Loucy (cell line): ENCODE measurements at regions not wholly inside any gene's neighbourhood (a gene's known extent, or its start where the extent isn't known, plus 50 kb on each side); places are given as distances from the start of the nearest gene placed in this dataset.

Source experiments
- H2AFZ ChIP-seq: fragments of 200-600 bp; sonication (generic); 2 replicates; pipeline ENCODE4 v1.6.0; 2016; ENCODE audit warnings: antibody characterized with exemption, mild to moderate bottlenecking, low read length, moderate library complexity
- H3F3A ChIP-seq: fragments of 200-600 bp; 2 replicates; pipeline ENCODE4 v1.6.0; 2016; ENCODE audit warnings: antibody characterized with exemption, low read depth, mild to moderate bottlenecking
- H3K27me3 ChIP-seq: fragments of 200-600 bp; sonication (generic); 2 replicates; pipeline ENCODE4 v1.6.1; 2014; ENCODE audit warnings: low read length, mild to moderate bottlenecking; ENCODE audit not compliant: insufficient read depth, poor library complexity, severe bottlenecking
- H3K36me3 ChIP-seq: fragments of 200-600 bp; sonication (generic); 2 replicates; pipeline ENCODE4 v1.6.1; 2016; ENCODE audit warnings: low read length; ENCODE audit not compliant: insufficient read depth
- H3K4me1 ChIP-seq: fragments of 200-600 bp; sonication (generic); 2 replicates; pipeline ENCODE4 v1.5.1; 2014; ENCODE audit warnings: low read length, mild to moderate bottlenecking; ENCODE audit not compliant: insufficient read depth, poor library complexity, severe bottlenecking
- H3K4me2 ChIP-seq: fragments of 200-600 bp; sonication (generic); 2 replicates; pipeline ENCODE4 v1.6.0; 2014; ENCODE audit warnings: antibody characterized with exemption, low read length, low read depth, mild to moderate bottlenecking; ENCODE audit not compliant: poor library complexity, severe bottlenecking
- H3K4me3 ChIP-seq: fragments of 200-600 bp; sonication (generic); 2 replicates; pipeline ENCODE4 v1.5.1; 2014; ENCODE audit warnings: low read length, mild to moderate bottlenecking, mixed read lengths; ENCODE audit not compliant: poor library complexity, severe bottlenecking
- H3K79me2 ChIP-seq: fragments of 200-600 bp; sonication (generic); 2 replicates; pipeline ENCODE4 v1.6.1; 2014; ENCODE audit warnings: low read length; ENCODE audit not compliant: insufficient read depth
- H3K9ac ChIP-seq: fragments of 200-600 bp; sonication (generic); 2 replicates; pipeline ENCODE4 v1.6.0; 2014; ENCODE audit warnings: mild to moderate bottlenecking, low read depth, low read length, moderate library complexity; ENCODE audit not compliant: poor library complexity, severe bottlenecking
- H3K9me2 ChIP-seq: fragments of 200-600 bp; sonication (generic); replicated peaks from 2 replicates; pipeline ENCODE4 v1.6.1; 2016; ENCODE audit warnings: low read depth, low read length, mixed read lengths
- H3K9me3 ChIP-seq: fragments of 200-600 bp; sonication (generic); 2 replicates; pipeline ENCODE4 v1.6.1; 2014; ENCODE audit warnings: mild to moderate bottlenecking, antibody characterized with exemption, low read length, low read depth; ENCODE audit not compliant: insufficient read depth
- H4K20me1 ChIP-seq: fragments of 200-600 bp; sonication (generic); 2 replicates; pipeline ENCODE4 v1.6.0; 2014; ENCODE audit warnings: antibody characterized with exemption, low read length, mild to moderate bottlenecking; ENCODE audit not compliant: insufficient read depth, poor library complexity, severe bottlenecking
- EZH2phosphoT487 ChIP-seq: fragments of 200-600 bp; IDR thresholded peaks from 2 replicates; pipeline ENCODE4 v1.6.1; 2018; ENCODE audit warnings: antibody characterized with exemption, mild to moderate bottlenecking, moderate library complexity, borderline replicate concordance
- TF ChIP-seq, protein P1 (sequence below): fragments of 200-600 bp; sonication (generic); conservative IDR thresholded peaks from 2 replicates; pipeline ENCODE4 v1.5.1; 2014; ENCODE audit warnings: mild to moderate bottlenecking, antibody characterized with exemption, low read length

DNA sequence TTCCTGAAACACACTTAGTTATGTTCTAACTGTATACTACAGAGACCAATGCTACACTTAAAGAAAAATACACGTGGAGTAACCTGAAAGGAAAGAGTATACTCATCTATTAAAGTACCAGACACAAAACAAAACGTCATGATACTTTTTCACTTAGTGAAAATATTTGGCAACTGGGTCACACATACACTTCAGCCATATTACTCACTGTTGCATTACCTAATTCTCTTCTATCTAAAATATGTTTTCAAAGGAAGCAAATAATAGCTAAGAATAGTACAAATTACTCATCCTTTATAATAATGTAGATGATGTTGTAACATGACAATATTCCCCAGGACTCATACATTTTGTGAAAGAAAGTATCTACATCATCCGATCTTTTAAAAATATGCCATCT is 76.5 kb upstream of the EPB41L3 start:
- TF ChIP-seq, protein P1, sequence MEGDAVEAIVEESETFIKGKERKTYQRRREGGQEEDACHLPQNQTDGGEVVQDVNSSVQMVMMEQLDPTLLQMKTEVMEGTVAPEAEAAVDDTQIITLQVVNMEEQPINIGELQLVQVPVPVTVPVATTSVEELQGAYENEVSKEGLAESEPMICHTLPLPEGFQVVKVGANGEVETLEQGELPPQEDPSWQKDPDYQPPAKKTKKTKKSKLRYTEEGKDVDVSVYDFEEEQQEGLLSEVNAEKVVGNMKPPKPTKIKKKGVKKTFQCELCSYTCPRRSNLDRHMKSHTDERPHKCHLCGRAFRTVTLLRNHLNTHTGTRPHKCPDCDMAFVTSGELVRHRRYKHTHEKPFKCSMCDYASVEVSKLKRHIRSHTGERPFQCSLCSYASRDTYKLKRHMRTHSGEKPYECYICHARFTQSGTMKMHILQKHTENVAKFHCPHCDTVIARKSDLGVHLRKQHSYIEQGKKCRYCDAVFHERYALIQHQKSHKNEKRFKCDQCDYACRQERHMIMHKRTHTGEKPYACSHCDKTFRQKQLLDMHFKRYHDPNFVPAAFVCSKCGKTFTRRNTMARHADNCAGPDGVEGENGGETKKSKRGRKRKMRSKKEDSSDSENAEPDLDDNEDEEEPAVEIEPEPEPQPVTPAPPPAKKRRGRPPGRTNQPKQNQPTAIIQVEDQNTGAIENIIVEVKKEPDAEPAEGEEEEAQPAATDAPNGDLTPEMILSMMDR, result no peak
- TF ChIP-seq EZH2phosphoT487, result no peak
- no peaks in the 10 kb centered on the region for H3K36me3 ChIP-seq
- no peaks in the 10 kb centered on the region for H4K20me1 ChIP-seq
- H3K4me2 ChIP-seq, result no peak overlapping the region
- no peaks in the 10 kb centered on the region for H3K9me2 ChIP-seq
- no peak overlapping the region for H3K9ac ChIP-seq
- H3K4me3 ChIP-seq, result no peak overlapping the region
- no peaks in the 10 kb centered on the region for H3K9me3 ChIP-seq
- no peaks in the 10 kb centered on the region for H3K4me1 ChIP-seq
- H2AFZ ChIP-seq, result no peak overlapping the region
- no peaks in the 10 kb centered on the region for H3K79me2 ChIP-seq
- H3F3A ChIP-seq, result no peaks in the 10 kb centered on the region
- H3K27me3 ChIP-seq, result no peaks in the 10 kb centered on the region

DNA sequence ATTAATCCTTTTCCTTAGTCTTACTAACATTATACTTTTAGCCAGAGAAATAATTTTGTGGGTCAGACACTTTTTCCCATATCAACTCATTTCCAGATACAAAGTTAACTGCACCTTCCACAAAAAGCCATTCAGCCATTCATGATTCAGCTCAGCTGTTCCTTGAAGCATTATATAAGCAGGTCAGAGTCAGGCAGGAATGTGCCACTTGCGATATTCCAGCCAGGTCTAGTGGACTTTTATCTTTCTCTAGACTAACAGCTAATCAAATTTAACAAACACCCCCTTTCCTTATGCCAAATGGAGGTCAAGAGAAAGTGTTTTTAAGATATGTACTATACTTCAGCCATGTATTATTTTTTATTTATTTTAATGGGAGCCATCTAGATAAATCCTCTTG is 75.6 kb upstream of the EPB41L3 start:
- Histone ChIP-seq H3K36me3 (no peaks in the 10 kb centered on the region), H3K79me2 (no peaks in the 10 kb centered on the region), H3F3A (no peaks in the 10 kb centered on the region), H3K4me2 (no peak overlapping the region), H4K20me1 (no peaks in the 10 kb centered on the region), H3K27me3 (no peaks in the 10 kb centered on the region), H3K9me3 (no peaks in the 10 kb centered on the region), H3K4me3 (no peak overlapping the region), H2AFZ (no peak overlapping the region), H3K9ac (no peak overlapping the region), H3K9me2 (no peaks in the 10 kb centered on the region), H3K4me1 (no peaks in the 10 kb centered on the region)
- no peak for TF ChIP-seq EZH2phosphoT487
- TF ChIP-seq, protein P1, result no peak

DNA sequence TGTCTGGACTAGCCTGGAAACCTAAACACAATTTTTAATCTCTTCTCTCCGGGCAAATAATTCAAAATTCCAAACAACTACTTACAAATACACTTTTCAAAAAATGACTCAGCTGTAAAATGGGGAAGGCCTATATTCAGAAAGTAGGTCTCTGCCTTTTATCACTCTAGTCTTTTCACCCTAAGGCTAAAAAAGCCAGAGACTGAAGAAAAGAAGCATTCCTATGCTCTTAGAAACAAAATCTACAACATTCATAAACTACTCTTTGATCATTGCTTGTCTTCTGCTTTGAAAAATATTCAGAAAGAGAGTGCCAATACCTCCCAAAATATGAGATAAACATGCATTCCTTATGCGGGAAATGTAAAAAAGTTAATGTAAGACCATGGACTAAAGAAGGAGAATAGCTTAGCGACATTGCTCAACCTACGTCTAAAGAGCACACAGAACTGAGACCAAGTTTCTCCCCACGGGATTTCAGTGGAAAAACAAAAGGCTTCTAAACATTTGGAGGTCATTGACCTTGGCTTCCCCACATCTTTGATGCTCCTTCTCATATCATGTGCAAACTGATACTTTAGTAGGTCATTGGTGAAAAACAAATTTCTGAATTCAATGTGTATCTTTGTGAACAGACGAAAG is 74.4 kb upstream of the EPB41L3 start:
- Histone ChIP-seq H3K9ac (no peak overlapping the region), H3K9me3 (no peaks in the 10 kb centered on the region), H2AFZ (no peak overlapping the region), H3K36me3 (no peaks in the 10 kb centered on the region), H3K4me2 (no peak overlapping the region), H3K4me3 (no peak overlapping the region), H3K79me2 (no peaks in the 10 kb centered on the region), H3K4me1 (no peaks in the 10 kb centered on the region), H3F3A (no peaks in the 10 kb centered on the region), H3K9me2 (no peaks in the 10 kb centered on the region), H4K20me1 (no peaks in the 10 kb centered on the region), H3K27me3 (no peaks in the 10 kb centered on the region)
- TF ChIP-seq EZH2phosphoT487, result no peak
- TF ChIP-seq, protein P1, result no peak
